GM12878 (cell line): ENCODE measurements at regions not wholly inside any gene's neighbourhood (a gene's known extent, or its start where the extent isn't known, plus 50 kb on each side); places are given as distances from the start of the nearest gene placed in this dataset.

Experiments
- ATAC-seq: fragments of 200-7000 bp; cut with Tn5 transposase; 3 replicates; pipeline ENCODE4 v1.9.1; 2020; ENCODE audit warnings: mild to moderate bottlenecking, moderate library complexity
- BruUV-seq: library from RNA; stranded (reverse); fragments of 400-500 nt; replicated peaks from 2 replicates; lab custom pipeline; 2021; lab: Mats Ljungman, UMichigan
- CTCF ChIA-PET: fragments of 300-600 bp; sonication (Branson Sonifier 250); formaldehyde crosslinking; extraction: SDS; loops from one replicate; lab custom pipeline; 2021; ENCODE audit warnings: inconsistent platforms; lab: Yijun Ruan, JAX
- POLR2A ChIA-PET: fragments of 350-600 bp; formaldehyde crosslinking; extraction: SDS; loops from one replicate; lab custom pipeline; 2021; ENCODE audit warnings: inconsistent platforms; lab: Charles Lee
- RAD21 ChIA-PET: fragments of 300-600 bp; sonication (Branson Sonifier 250); formaldehyde crosslinking; loops from one replicate; lab custom pipeline; 2023; ENCODE audit warnings: antibody characterized with exemption; ENCODE audit not compliant: unreplicated experiment; lab: Charles Lee
- SMC1A ChIA-PET: fragments of 300-600 bp; sonication (Branson Sonifier 250); formaldehyde crosslinking; loops from one replicate; lab custom pipeline; 2023; ENCODE audit not compliant: unreplicated experiment, uncharacterized antibody; lab: Charles Lee
- DNase-seq: peaks from one replicate; pipeline ENCODE4 v3.0.0-alpha.2; 2011; ENCODE audit warnings: low read depth, low spot score
- FAIRE-seq: peaks from 3 replicates; lab custom pipeline; 2011; peaks lifted over from hg19 to GRCh38; lab: Jason Lieb, UNC
- H2AFZ ChIP-seq: 2 replicates; pipeline ENCODE4 v1.6.0; 2011; ENCODE audit warnings: low read depth, low read length, control low read depth; ENCODE audit not compliant: control insufficient read depth
- H3K27ac ChIP-seq: 2 replicates; pipeline ENCODE4 v1.5.1; 2011; ENCODE audit warnings: control low read depth; ENCODE audit not compliant: control insufficient read depth, insufficient read depth
- H3K27me3 ChIP-seq, 2 experiments: replicated peaks in 1 of 2; 2 replicates each; pipeline versions ENCODE4 v1.6.0 to v1.6.1; 2011; ENCODE audit warnings: low read length in 1 of 2; ENCODE audit not compliant: control insufficient read depth in 2 of 2, insufficient read depth in 2 of 2
- H3K36me3 ChIP-seq, 2 experiments: 2 replicates each; pipeline ENCODE4 v1.5.1; 2011; ENCODE audit warnings: low read length in 1 of 2; ENCODE audit not compliant: control insufficient read depth in 2 of 2, insufficient read depth in 2 of 2
- H3K4me1 ChIP-seq: 2 replicates; pipeline ENCODE4 v1.6.1; 2011; ENCODE audit warnings: mild to moderate bottlenecking, low read length, moderate library complexity, mixed read lengths; ENCODE audit not compliant: control insufficient read depth, insufficient read depth
- H3K4me2 ChIP-seq: 2 replicates; pipeline ENCODE4 v1.6.0; 2011; ENCODE audit warnings: control low read depth; ENCODE audit not compliant: control insufficient read depth, insufficient read depth
- H3K4me3 ChIP-seq: fragments of 200-600 bp; sonication (generic); 2 replicates; pipeline ENCODE4 v1.5.1; 2016
- H3K79me2 ChIP-seq: 2 replicates; pipeline ENCODE4 v1.6.0; 2011; ENCODE audit warnings: low read length; ENCODE audit not compliant: control insufficient read depth, insufficient read depth
- H3K9ac ChIP-seq: 2 replicates; pipeline ENCODE4 v1.8.0; 2011; ENCODE audit warnings: low read length, control low read depth, mixed read lengths; ENCODE audit not compliant: control insufficient read depth, insufficient read depth
- H3K9me3 ChIP-seq: replicated peaks from 3 replicates; pipeline ENCODE4 v1.5.1; 2011; ENCODE audit warnings: mild to moderate bottlenecking, low read length; ENCODE audit not compliant: control insufficient read depth, insufficient read depth
- H4K20me1 ChIP-seq: 2 replicates; pipeline ENCODE4 v1.6.0; 2011; ENCODE audit not compliant: control insufficient read depth, insufficient read depth
- BHLHE40 ChIP-seq, 2 experiments: fragments of 450-650 bp in 1 of 2; IDR thresholded peaks; 2 replicates each; pipeline ENCODE4 v1.6.1; 2011 to 2017; ENCODE audit warnings: low read depth in 2 of 2, borderline replicate concordance in 1 of 2, improper control_type of control experiment in 1 of 2, low read length in 1 of 2, mild to moderate bottlenecking in 1 of 2
- CHD4 ChIP-seq: fragments of 200-600 bp; sonication (generic); IDR thresholded peaks from 2 replicates; pipeline ENCODE4 v1.6.1; 2016; ENCODE audit warnings: mild to moderate bottlenecking
- HDGF ChIP-seq: fragments of 450-650 bp; IDR thresholded peaks from 2 replicates; pipeline ENCODE4 v1.6.1; 2016; ENCODE audit warnings: antibody characterized with exemption
- IKZF2 ChIP-seq, 2 experiments: fragments of 450-650 bp; IDR thresholded peaks; 2 replicates each; pipeline ENCODE4 v1.6.1; 2017; ENCODE audit warnings: mild to moderate bottlenecking in 2 of 2, moderate library complexity in 2 of 2
- JUNB ChIP-seq: IDR thresholded peaks from 2 replicates; pipeline ENCODE4 v1.6.1; 2016; ENCODE audit warnings: antibody characterized with exemption, mild to moderate bottlenecking
- JUND ChIP-seq: IDR thresholded peaks from 2 replicates; pipeline ENCODE4 v1.6.1; 2012; ENCODE audit warnings: low read depth, mild to moderate bottlenecking, low read length, improper control_type of control experiment, moderate library complexity
- MEF2B ChIP-seq: fragments of 450-650 bp; IDR thresholded peaks from 2 replicates; pipeline ENCODE4 v1.6.1; 2018; ENCODE audit warnings: mild to moderate bottlenecking, moderate library complexity; ENCODE audit not compliant: partially characterized antibody, poor library complexity, severe bottlenecking
- MTA2 ChIP-seq: fragments of 450-650 bp; IDR thresholded peaks from 2 replicates; pipeline ENCODE4 v1.6.1; 2016; ENCODE audit warnings: low read depth, mild to moderate bottlenecking, moderate library complexity
- POLR2A ChIP-seq: IDR thresholded peaks from 2 replicates; pipeline ENCODE4 v1.6.1; 2011; ENCODE audit warnings: low read depth, mild to moderate bottlenecking, low read length
- POLR2AphosphoS2 ChIP-seq: IDR thresholded peaks from 2 replicates; pipeline ENCODE4 v1.6.1; 2011; ENCODE audit warnings: low read depth, mild to moderate bottlenecking, low read length, improper control_type of control experiment, moderate library complexity
- RAD51 ChIP-seq: fragments of 450-650 bp; IDR thresholded peaks from 2 replicates; pipeline ENCODE4 v1.6.1; 2016; ENCODE audit warnings: moderate library complexity, mild to moderate bottlenecking, inconsistent platforms
- SMC3 ChIP-seq: IDR thresholded peaks from 2 replicates; pipeline ENCODE4 v1.6.1; 2011; ENCODE audit warnings: low read length, improper control_type of control experiment, borderline replicate concordance
- TBL1XR1 ChIP-seq: IDR thresholded peaks from 2 replicates; pipeline ENCODE4 v1.6.1; 2012; ENCODE audit warnings: low read depth, low read length, improper control_type of control experiment
- YBX1 ChIP-seq: fragments of 450-650 bp; IDR thresholded peaks from 2 replicates; pipeline ENCODE4 v1.6.1; 2016; ENCODE audit warnings: antibody characterized with exemption
- ZBED1 ChIP-seq: IDR thresholded peaks from 2 replicates; pipeline ENCODE4 v1.6.1; 2016; ENCODE audit warnings: borderline replicate concordance
- ZNF622 ChIP-seq: fragments of 450-650 bp; IDR thresholded peaks from 2 replicates; pipeline ENCODE4 v1.6.1; 2017; ENCODE audit warnings: mild to moderate bottlenecking, inconsistent platforms
- WGBS: methylation state at CpG from one replicate; pipeline ENCODE4 v1.1.6; 2016; ENCODE audit warnings: low lambda C conversion rate; ENCODE audit not compliant: insufficient replicate concordance, insufficient coverage; ENCODE audit errors: missing lambda C conversion rate; 5-methylcytosine and 5-hydroxymethylcytosine counted together
- in situ Hi-C: fragments of 300-500 bp; cut with MboI; formaldehyde crosslinking; loops from 9 replicates; pipeline ENCODE4 v1.14.3; 2018; ENCODE audit warnings: mixed read lengths
- intact Hi-C: fragments of 100-400 bp; cut with micrococcal nuclease; formaldehyde crosslinking; loops from one replicate; pipeline ENCODE4 v1.14.2; 2022; ENCODE audit not compliant: unreplicated experiment
- TF ChIP-seq, protein P1 (sequence below), 3 experiments: IDR thresholded peaks in 2 of 3; conservative IDR thresholded peaks in 1 of 3; 2 replicates each; pipeline ENCODE4 v1.5.1; 2011; ENCODE audit warnings: low read depth in 3 of 3, low read length in 3 of 3, mild to moderate bottlenecking in 3 of 3, control low read depth in 2 of 3, moderate library complexity in 2 of 3, inconsistent platforms in 1 of 3, mixed read lengths in 1 of 3; ENCODE audit not compliant: control insufficient read depth in 2 of 3, insufficient read depth in 1 of 3; ENCODE audit errors: extremely low read depth in 1 of 3
- TF ChIP-seq, protein P2 (sequence below): fragments of 450-650 bp; IDR thresholded peaks from 2 replicates; pipeline ENCODE4 v1.6.1; 2017; ENCODE audit warnings: mild to moderate bottlenecking
- TF ChIP-seq, protein P3 (sequence below): IDR thresholded peaks from 2 replicates; pipeline ENCODE4 v1.6.1; 2011; ENCODE audit warnings: borderline replicate concordance, low read depth, mild to moderate bottlenecking, moderate library complexity, low read length; ENCODE audit not compliant: insufficient read depth, poor library complexity, severe bottlenecking
- TF ChIP-seq, protein P4 (sequence below): IDR thresholded peaks from 2 replicates; pipeline ENCODE4 v1.6.1; 2012; ENCODE audit warnings: low read depth, low read length, improper control_type of control experiment

DNA sequence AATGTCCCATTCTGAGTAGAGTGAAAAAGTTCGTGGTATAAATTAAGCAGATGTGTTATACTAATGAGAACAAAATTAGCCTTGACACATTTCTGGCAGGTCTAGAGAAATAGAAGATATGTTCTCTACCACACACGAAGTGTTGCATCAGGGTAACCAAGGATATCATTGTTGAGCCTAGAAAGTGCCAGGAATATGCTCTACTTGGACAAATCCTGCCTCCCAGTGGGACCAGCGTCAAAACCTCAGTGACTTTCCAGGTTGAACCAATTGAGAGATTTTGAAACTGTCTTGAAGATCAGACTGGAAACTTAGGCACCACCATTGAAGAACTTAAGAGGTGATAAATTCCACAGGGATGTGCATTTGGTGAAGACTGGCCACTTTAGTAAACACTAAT, 115.9 kb downstream of the HPGD start (continued):
- no peak for TF ChIP-seq TBL1XR1
- no peak for TF ChIP-seq CHD4
- TF ChIP-seq JUNB: no peak
- TF ChIP-seq, protein P1, sequence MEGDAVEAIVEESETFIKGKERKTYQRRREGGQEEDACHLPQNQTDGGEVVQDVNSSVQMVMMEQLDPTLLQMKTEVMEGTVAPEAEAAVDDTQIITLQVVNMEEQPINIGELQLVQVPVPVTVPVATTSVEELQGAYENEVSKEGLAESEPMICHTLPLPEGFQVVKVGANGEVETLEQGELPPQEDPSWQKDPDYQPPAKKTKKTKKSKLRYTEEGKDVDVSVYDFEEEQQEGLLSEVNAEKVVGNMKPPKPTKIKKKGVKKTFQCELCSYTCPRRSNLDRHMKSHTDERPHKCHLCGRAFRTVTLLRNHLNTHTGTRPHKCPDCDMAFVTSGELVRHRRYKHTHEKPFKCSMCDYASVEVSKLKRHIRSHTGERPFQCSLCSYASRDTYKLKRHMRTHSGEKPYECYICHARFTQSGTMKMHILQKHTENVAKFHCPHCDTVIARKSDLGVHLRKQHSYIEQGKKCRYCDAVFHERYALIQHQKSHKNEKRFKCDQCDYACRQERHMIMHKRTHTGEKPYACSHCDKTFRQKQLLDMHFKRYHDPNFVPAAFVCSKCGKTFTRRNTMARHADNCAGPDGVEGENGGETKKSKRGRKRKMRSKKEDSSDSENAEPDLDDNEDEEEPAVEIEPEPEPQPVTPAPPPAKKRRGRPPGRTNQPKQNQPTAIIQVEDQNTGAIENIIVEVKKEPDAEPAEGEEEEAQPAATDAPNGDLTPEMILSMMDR (IDR thresholded peaks at IDR 0.05 in 2 of 3, conservative IDR thresholded peaks at IDR 0.05 in 1 of 3; ENCODE audit: control insufficient read depth in 2 of 3, extremely low read depth in 1 of 3, insufficient read depth in 1 of 3, low read depth in 3 of 3, low read length in 3 of 3): no peak
- TF ChIP-seq MTA2: no peak

DNA sequence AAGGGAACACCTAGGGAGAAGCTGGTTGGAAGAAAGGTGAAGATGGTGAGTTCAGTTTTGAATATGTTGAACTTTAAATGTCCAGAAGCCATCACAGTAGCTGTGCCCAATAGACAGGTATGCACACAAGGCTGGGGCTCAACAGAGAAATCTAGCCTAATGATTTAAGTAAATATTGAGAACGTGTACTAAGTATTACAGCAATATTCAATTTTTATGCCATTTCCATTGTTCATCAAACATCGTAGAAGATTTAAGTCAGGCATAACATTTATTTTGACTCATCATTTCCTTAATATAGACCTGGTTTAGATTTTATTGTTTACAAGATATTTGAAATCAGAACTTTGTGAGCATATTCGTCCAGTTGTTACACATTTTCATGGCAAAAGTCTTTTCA, 116.4 kb downstream of the HPGD start:
- H2AFZ ChIP-seq: no peak overlapping the region
- no peaks in the 10 kb centered on the region for H3K79me2 ChIP-seq
- H3K27me3 ChIP-seq: no peaks in the 10 kb centered on the region
- 20% methylated on average over 3 of the region's 3 CpGs for WGBS
- DNase-seq: no peak
- SMC1A ChIA-PET: no interaction called here
- H3K4me3 ChIP-seq: no peak overlapping the region
- no peaks in the 10 kb centered on the region for H3K4me1 ChIP-seq
- no peak overlapping the region for H3K4me2 ChIP-seq
- no peaks in the 10 kb centered on the region for H4K20me1 ChIP-seq
- no peaks in the 10 kb centered on the region for H3K9me3 ChIP-seq
- CTCF ChIA-PET: no interaction called here
- POLR2A ChIA-PET: no interaction called here
- RAD21 ChIA-PET: no interaction called here
- ATAC-seq: no peak
- H3K27ac ChIP-seq: no peak overlapping the region
- FAIRE-seq: no peak
- no TSS peak for BruUV-seq
- intact Hi-C loops: no loop called here
- no peak overlapping the region for H3K9ac ChIP-seq
- in situ Hi-C loops: no loop called here
- H3K36me3 ChIP-seq: no peaks in the 10 kb centered on the region
- TF ChIP-seq JUND: no peak
- no peak for TF ChIP-seq ZNF622
- no peak for TF ChIP-seq YBX1
- TF ChIP-seq BHLHE40 (IDR thresholded peaks at IDR 0.05; ENCODE audit: borderline replicate concordance in 1 of 2, low read depth in 2 of 2, low read length in 1 of 2): no peak
- TF ChIP-seq, protein P2, sequence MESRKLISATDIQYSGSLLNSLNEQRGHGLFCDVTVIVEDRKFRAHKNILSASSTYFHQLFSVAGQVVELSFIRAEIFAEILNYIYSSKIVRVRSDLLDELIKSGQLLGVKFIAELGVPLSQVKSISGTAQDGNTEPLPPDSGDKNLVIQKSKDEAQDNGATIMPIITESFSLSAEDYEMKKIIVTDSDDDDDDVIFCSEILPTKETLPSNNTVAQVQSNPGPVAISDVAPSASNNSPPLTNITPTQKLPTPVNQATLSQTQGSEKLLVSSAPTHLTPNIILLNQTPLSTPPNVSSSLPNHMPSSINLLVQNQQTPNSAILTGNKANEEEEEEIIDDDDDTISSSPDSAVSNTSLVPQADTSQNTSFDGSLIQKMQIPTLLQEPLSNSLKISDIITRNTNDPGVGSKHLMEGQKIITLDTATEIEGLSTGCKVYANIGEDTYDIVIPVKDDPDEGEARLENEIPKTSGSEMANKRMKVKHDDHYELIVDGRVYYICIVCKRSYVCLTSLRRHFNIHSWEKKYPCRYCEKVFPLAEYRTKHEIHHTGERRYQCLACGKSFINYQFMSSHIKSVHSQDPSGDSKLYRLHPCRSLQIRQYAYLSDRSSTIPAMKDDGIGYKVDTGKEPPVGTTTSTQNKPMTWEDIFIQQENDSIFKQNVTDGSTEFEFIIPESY: no peak
- TF ChIP-seq, protein P3, sequence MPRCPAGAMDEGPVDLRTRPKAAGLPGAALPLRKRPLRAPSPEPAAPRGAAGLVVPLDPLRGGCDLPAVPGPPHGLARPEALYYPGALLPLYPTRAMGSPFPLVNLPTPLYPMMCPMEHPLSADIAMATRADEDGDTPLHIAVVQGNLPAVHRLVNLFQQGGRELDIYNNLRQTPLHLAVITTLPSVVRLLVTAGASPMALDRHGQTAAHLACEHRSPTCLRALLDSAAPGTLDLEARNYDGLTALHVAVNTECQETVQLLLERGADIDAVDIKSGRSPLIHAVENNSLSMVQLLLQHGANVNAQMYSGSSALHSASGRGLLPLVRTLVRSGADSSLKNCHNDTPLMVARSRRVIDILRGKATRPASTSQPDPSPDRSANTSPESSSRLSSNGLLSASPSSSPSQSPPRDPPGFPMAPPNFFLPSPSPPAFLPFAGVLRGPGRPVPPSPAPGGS: no peak
- no peak for TF ChIP-seq HDGF
- TF ChIP-seq POLR2AphosphoS2: no peak
- no peak for TF ChIP-seq POLR2A
- no peak for TF ChIP-seq MTA2
- TF ChIP-seq IKZF2 (IDR thresholded peaks at IDR 0.05): no peak
- TF ChIP-seq MEF2B: no peak
- TF ChIP-seq RAD51: no peak
- TF ChIP-seq, protein P4, sequence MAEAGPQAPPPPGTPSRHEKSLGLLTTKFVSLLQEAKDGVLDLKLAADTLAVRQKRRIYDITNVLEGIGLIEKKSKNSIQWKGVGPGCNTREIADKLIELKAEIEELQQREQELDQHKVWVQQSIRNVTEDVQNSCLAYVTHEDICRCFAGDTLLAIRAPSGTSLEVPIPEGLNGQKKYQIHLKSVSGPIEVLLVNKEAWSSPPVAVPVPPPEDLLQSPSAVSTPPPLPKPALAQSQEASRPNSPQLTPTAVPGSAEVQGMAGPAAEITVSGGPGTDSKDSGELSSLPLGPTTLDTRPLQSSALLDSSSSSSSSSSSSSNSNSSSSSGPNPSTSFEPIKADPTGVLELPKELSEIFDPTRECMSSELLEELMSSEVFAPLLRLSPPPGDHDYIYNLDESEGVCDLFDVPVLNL: no peak
- no peak for TF ChIP-seq SMC3
- no peak for TF ChIP-seq ZBED1
